Choroid plexus epithelial cell (primary cell): ENCODE measurements at regions not wholly inside any gene's neighbourhood (a gene's known extent, or its start where the extent isn't known, plus 50 kb on each side); places are given as distances from the start of the nearest gene placed in this dataset.
"Not testable (repeated sequence)": the region's sequence is repeated elsewhere in the genome, so short reads cannot be mapped to it uniquely, and the experiment has no call there.

Experiments
- DNase-seq: peaks from one replicate; pipeline ENCODE4 v3.0.0-alpha.2; 2010; ENCODE audit warnings: low read depth
- H3K4me3 ChIP-seq: 2 replicates; pipeline ENCODE4 v1.5.1; 2011; ENCODE audit warnings: low read depth, mild to moderate bottlenecking, control low read depth, low read length, moderate library complexity
- CTCF ChIP-seq: conservative IDR thresholded peaks from 2 replicates; pipeline ENCODE4 v1.5.1; 2011; ENCODE audit warnings: low read depth, mild to moderate bottlenecking, control low read depth, inconsistent platforms, low read length, moderate library complexity

GRCh38 chr2:215723631-215724011 is 287.8 kb upstream of the FN1 start:
- no peak overlapping the region for H3K4me3 ChIP-seq
- DNase-seq, result no peak
- no peak for TF ChIP-seq CTCF

- no peak overlapping the region for H3K4me3 ChIP-seq
- TF ChIP-seq CTCF, result no peak
- DNase-seq, result peak; percentile 50
Measured at GRCh38 chr2:215722986-215723630, 287.2 kb upstream of the FN1 start.

GRCh38 chr2:215722125-215722524 is 286.3 kb upstream of the FN1 start:
- TF ChIP-seq CTCF, result no peak
- DNase-seq, result no peak
- no peak overlapping the region for H3K4me3 ChIP-seq

GRCh38 chr2:215721515-215721914 is 285.6 kb upstream of the FN1 start:
- H3K4me3 ChIP-seq, DNase-seq: not testable (repeated sequence)

DNA sequence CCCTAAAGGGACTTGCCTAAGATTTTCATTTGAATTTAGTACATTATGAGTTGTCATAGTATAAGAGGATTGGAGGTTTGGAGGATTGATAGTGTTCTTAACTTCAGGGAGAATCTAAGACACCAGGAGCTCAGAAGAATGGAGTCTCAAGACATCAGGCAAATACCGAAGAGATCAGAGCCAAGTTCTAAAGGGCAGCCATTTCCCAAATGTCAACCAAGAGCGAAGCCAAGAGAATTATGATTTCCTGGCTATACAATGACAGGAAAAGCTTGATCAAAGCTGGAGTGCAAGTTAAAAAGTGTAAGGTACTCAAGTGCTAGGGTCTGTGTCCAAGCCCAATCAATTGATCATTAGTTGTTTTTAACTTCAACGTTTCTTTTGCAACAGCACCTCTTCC is 283.0 kb upstream of the FN1 start:
- no peak for TF ChIP-seq CTCF
- H3K4me3 ChIP-seq, result no peak overlapping the region
- DNase-seq, result no peak

GRCh38 chr2:215718436-215718835 is 282.6 kb upstream of the FN1 start:
- no peak for TF ChIP-seq CTCF
- no peak overlapping the region for H3K4me3 ChIP-seq
- DNase-seq, result no peak

GRCh38 chr2:215717501-215718381 is 281.9 kb upstream of the FN1 start:
- peak; percentile 42 for DNase-seq
- no peak for TF ChIP-seq CTCF

More at GRCh38 chr2:215717501-215718381, 281.9 kb upstream of the FN1 start:
- no peak overlapping the region for H3K4me3 ChIP-seq
